Endodermal cell (in vitro differentiated cells): ENCODE measurements at regions not wholly inside any gene's neighbourhood (a gene's known extent, or its start where the extent isn't known, plus 50 kb on each side); places are given as distances from the start of the nearest gene placed in this dataset.

Experiments
- DNase-seq: peaks from one replicate; pipeline ENCODE4 v3.0.0-alpha.2; 2017
- H3K27ac ChIP-seq: 2 replicates; pipeline ENCODE4 v1.5.1; 2013; ENCODE audit warnings: mild to moderate bottlenecking, low read depth, low read length, moderate library complexity
- H3K27me3 ChIP-seq: 2 replicates; pipeline ENCODE4 v1.6.1; 2013; ENCODE audit warnings: mild to moderate bottlenecking, low read length, moderate library complexity; ENCODE audit not compliant: insufficient read depth, control insufficient read depth, poor library complexity, severe bottlenecking
- H3K36me3 ChIP-seq: 2 replicates; pipeline ENCODE4 v1.7.0; 2013; ENCODE audit warnings: mild to moderate bottlenecking, low read length, moderate library complexity; ENCODE audit not compliant: control insufficient read depth, insufficient read depth
- H3K4me1 ChIP-seq: one replicate; pipeline ENCODE4 v1.7.0; 2013; ENCODE audit warnings: low read length; ENCODE audit not compliant: control insufficient read depth, insufficient read depth
- H3K4me3 ChIP-seq: 2 replicates; pipeline ENCODE4 v1.5.1; 2013; ENCODE audit warnings: mild to moderate bottlenecking, low read length, moderate library complexity
- H3K9ac ChIP-seq: 2 replicates; pipeline ENCODE4 v1.6.1; 2013; ENCODE audit warnings: mild to moderate bottlenecking, low read length, moderate library complexity; ENCODE audit not compliant: poor library complexity, severe bottlenecking; ENCODE audit errors: extremely low read depth
- H3K9me3 ChIP-seq: 2 replicates; pipeline ENCODE4 v1.6.1; 2013; ENCODE audit warnings: mild to moderate bottlenecking, low read length, moderate library complexity; ENCODE audit not compliant: control insufficient read depth
- H3K27ac Mint-ChIP-seq: 2 replicates; pipeline ENCODE4 v1.8.0; 2020; ENCODE audit warnings: mixed read lengths
- H3K27me3 Mint-ChIP-seq: 2 replicates; pipeline ENCODE4 v1.8.0; 2021; ENCODE audit warnings: mild to moderate bottlenecking, mixed read lengths; ENCODE audit not compliant: insufficient read depth
- H3K36me3 Mint-ChIP-seq: 2 replicates; pipeline ENCODE4 v1.8.0; 2020; ENCODE audit warnings: low read depth, mixed read lengths
- H3K4me1 Mint-ChIP-seq: 2 replicates; pipeline ENCODE4 v1.8.0; 2020; ENCODE audit warnings: mixed read lengths
- H3K4me3 Mint-ChIP-seq: 2 replicates; pipeline ENCODE4 v1.8.0; 2020; ENCODE audit warnings: mild to moderate bottlenecking, moderate library complexity, mixed read lengths
- H3K9me3 Mint-ChIP-seq: 2 replicates; pipeline ENCODE4 v1.8.0; 2020; ENCODE audit warnings: mild to moderate bottlenecking, mixed read lengths
- WGBS, 2 experiments: methylation state at CpG; one replicate each; pipeline versions ENCODE4 v1.1.5 to v1.1.7; 2013; ENCODE audit warnings: missing lambda C conversion rate in 2 of 2, mixed read lengths in 1 of 2; ENCODE audit not compliant: insufficient coverage in 1 of 2, insufficient read length in 1 of 2; 5-methylcytosine and 5-hydroxymethylcytosine counted together
- TF ChIP-seq, protein P1 (sequence below): fragments of 200-600 bp; sonication (generic); conservative IDR thresholded peaks from 2 replicates; pipeline ENCODE4 v1.5.0; 2021; ENCODE audit warnings: antibody characterized with exemption, mild to moderate bottlenecking

- Mint-ChIP-seq H3K27ac (no peak overlapping the region), H3K4me1 (peaks cover 34% of the 10 kb centered on the region), H3K27me3 (no peaks in the 10 kb centered on the region), H3K36me3 (no peaks in the 10 kb centered on the region), H3K9me3 (peaks cover 19% of the 10 kb centered on the region), H3K4me3 (no peak overlapping the region)
- Histone ChIP-seq H3K9ac (no peak overlapping the region), H3K27me3 (no peaks in the 10 kb centered on the region), H3K4me1 (peaks cover 5% of the 10 kb centered on the region), H3K27ac (peak overlapping the region; percentile 66), H3K36me3 (no peaks in the 10 kb centered on the region), H3K9me3 (peaks cover 7% of the 10 kb centered on the region), H3K4me3 (no peak overlapping the region)
- TF ChIP-seq, protein P1, sequence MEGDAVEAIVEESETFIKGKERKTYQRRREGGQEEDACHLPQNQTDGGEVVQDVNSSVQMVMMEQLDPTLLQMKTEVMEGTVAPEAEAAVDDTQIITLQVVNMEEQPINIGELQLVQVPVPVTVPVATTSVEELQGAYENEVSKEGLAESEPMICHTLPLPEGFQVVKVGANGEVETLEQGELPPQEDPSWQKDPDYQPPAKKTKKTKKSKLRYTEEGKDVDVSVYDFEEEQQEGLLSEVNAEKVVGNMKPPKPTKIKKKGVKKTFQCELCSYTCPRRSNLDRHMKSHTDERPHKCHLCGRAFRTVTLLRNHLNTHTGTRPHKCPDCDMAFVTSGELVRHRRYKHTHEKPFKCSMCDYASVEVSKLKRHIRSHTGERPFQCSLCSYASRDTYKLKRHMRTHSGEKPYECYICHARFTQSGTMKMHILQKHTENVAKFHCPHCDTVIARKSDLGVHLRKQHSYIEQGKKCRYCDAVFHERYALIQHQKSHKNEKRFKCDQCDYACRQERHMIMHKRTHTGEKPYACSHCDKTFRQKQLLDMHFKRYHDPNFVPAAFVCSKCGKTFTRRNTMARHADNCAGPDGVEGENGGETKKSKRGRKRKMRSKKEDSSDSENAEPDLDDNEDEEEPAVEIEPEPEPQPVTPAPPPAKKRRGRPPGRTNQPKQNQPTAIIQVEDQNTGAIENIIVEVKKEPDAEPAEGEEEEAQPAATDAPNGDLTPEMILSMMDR = no peak
- WGBS, 2 experiments = 93 to 94% methylated on average over 5 of the region's 5 CpGs
- no peak for DNase-seq
These were observed 184.4 kb upstream of the NCAM1 start for GRCh38 chr11:112776834-112777233.

GRCh38 chr11:112777283-112777751, 183.9 kb upstream of the NCAM1 start:
- Mint-ChIP-seq H3K36me3 (no peaks in the 10 kb centered on the region), H3K27ac (peak overlapping the region; percentile 83), H3K9me3 (peaks cover 19% of the 10 kb centered on the region), H3K27me3 (no peaks in the 10 kb centered on the region), H3K4me1 (peaks cover 34% of the 10 kb centered on the region), H3K4me3 (no peak overlapping the region)
- Histone ChIP-seq H3K4me1 (peaks cover 5% of the 10 kb centered on the region), H3K27ac (peak overlapping the region; percentile 66), H3K9me3 (peaks cover 7% of the 10 kb centered on the region), H3K9ac (no peak overlapping the region), H3K27me3 (no peaks in the 10 kb centered on the region), H3K4me3 (no peak overlapping the region), H3K36me3 (no peaks in the 10 kb centered on the region)
- WGBS, 2 experiments = 55 to 64% methylated on average over 11 to 12 of the region's 12 CpGs
- TF ChIP-seq, protein P1 = no peak
- DNase-seq = peak; percentile 88

- H3K4me3 Mint-ChIP-seq = no peak overlapping the region
- no peak overlapping the region for H3K27ac Mint-ChIP-seq
- H3K9me3 ChIP-seq = peaks cover 7% of the 10 kb centered on the region
- H3K9ac ChIP-seq = no peak overlapping the region
- H3K27me3 ChIP-seq = no peaks in the 10 kb centered on the region
- WGBS, 2 experiments = 91 to 95% methylated on average over 8 to 12 of the region's 12 CpGs
- no peaks in the 10 kb centered on the region for H3K36me3 Mint-ChIP-seq
- no peaks in the 10 kb centered on the region for H3K36me3 ChIP-seq
- H3K4me1 Mint-ChIP-seq = peaks cover 32% of the 10 kb centered on the region
- peaks cover 19% of the 10 kb centered on the region for H3K9me3 Mint-ChIP-seq
- TF ChIP-seq, protein P1 = no peak
- no peak overlapping the region for H3K4me3 ChIP-seq
- peaks cover 5% of the 10 kb centered on the region for H3K4me1 ChIP-seq
- no peaks in the 10 kb centered on the region for H3K27me3 Mint-ChIP-seq
- no peak for DNase-seq
- no peak overlapping the region for H3K27ac ChIP-seq
These were observed 182.9 kb upstream of the NCAM1 start for GRCh38 chr11:112778091-112778876.
